PC-9 (cell line): ENCODE measurements at regions not wholly inside any gene's neighbourhood (a gene's known extent, or its start where the extent isn't known, plus 50 kb on each side); places are given as distances from the start of the nearest gene placed in this dataset.

Experiments used
- BruUV-seq: library from RNA; stranded (reverse); fragments of 400-500 nt; replicated peaks from 2 replicates; lab custom pipeline; 2021; lab: Mats Ljungman, UMichigan
- CTCF ChIA-PET: fragments of 300-600 bp; sonication (Branson Sonifier 250); formaldehyde crosslinking; loops from one replicate; lab custom pipeline; 2022; ENCODE audit warnings: antibody characterized with exemption; lab: Charles Lee
- POLR2A ChIA-PET: fragments of 300-600 bp; sonication (Branson Sonifier 250); formaldehyde crosslinking; loops from one replicate; lab custom pipeline; 2022; ENCODE audit warnings: antibody characterized with exemption; ENCODE audit not compliant: unreplicated experiment; lab: Charles Lee
- DNase-seq, 2 experiments: peaks; one replicate each; pipeline versions ENCODE4 v3.0.0 to v3.0.0-alpha.2; 2015 to 2022; ENCODE audit warnings: mixed read lengths in 1 of 2
- H2AFZ ChIP-seq: fragments of 200-600 bp; sonication (generic); 2 replicates; pipeline ENCODE4 v1.8.1; 2017; ENCODE audit warnings: antibody characterized with exemption
- H3F3A ChIP-seq: fragments of 200-600 bp; sonication (generic); 2 replicates; pipeline ENCODE4 v1.8.1; 2017; ENCODE audit warnings: antibody characterized with exemption, mild to moderate bottlenecking, low read depth; ENCODE audit not compliant: insufficient read depth
- H3K27ac ChIP-seq: fragments of 200-600 bp; sonication (generic); 2 replicates; pipeline ENCODE4 v1.6.1; 2016; ENCODE audit warnings: mixed run types
- H3K27me3 ChIP-seq: fragments of 200-600 bp; sonication (generic); 2 replicates; pipeline ENCODE4 v1.6.1; 2016; ENCODE audit warnings: low read depth, mixed run types; ENCODE audit not compliant: insufficient read depth
- H3K36me3 ChIP-seq: fragments of 200-600 bp; sonication (generic); 2 replicates; pipeline ENCODE4 v1.6.1; 2016; ENCODE audit warnings: low read depth, mixed run types
- H3K4me1 ChIP-seq: fragments of 200-600 bp; sonication (generic); replicated peaks from 2 replicates; pipeline ENCODE4 v1.6.1; 2016; ENCODE audit warnings: mixed run types; ENCODE audit not compliant: insufficient read depth
- H3K4me2 ChIP-seq: fragments of 200-600 bp; sonication (generic); 2 replicates; pipeline ENCODE4 v1.6.1; 2017; ENCODE audit warnings: mixed run types
- H3K4me3 ChIP-seq: fragments of 200-600 bp; sonication (generic); 2 replicates; pipeline ENCODE4 v1.6.1; 2016; ENCODE audit warnings: mixed run types
- H3K79me2 ChIP-seq: fragments of 200-600 bp; sonication (generic); 2 replicates; pipeline ENCODE4 v1.6.1; 2017; ENCODE audit warnings: low read depth, mixed run types
- H3K9me2 ChIP-seq: fragments of 200-600 bp; sonication (generic); 2 replicates; pipeline ENCODE4 v1.8.1; 2017; ENCODE audit warnings: mild to moderate bottlenecking; ENCODE audit not compliant: insufficient read depth
- H3K9me3 ChIP-seq: fragments of 200-600 bp; sonication (generic); 2 replicates; pipeline ENCODE4 v1.8.1; 2016; ENCODE audit warnings: low read depth; ENCODE audit not compliant: insufficient read depth
- H4K20me1 ChIP-seq: fragments of 200-600 bp; sonication (generic); 2 replicates; pipeline ENCODE4 v1.8.1; 2017; ENCODE audit not compliant: insufficient read depth
- EZH2 ChIP-seq: fragments of 200-600 bp; sonication (generic); IDR thresholded peaks from 2 replicates; pipeline ENCODE4 v1.8.0; 2017; ENCODE audit warnings: antibody characterized with exemption, low read depth
- intact Hi-C: fragments of 100-400 bp; cut with micrococcal nuclease; formaldehyde crosslinking; loops from one replicate; pipeline ENCODE4 v1.10.0; 2022; ENCODE audit not compliant: unreplicated experiment
- TF ChIP-seq, protein P1 (sequence below): fragments of 200-600 bp; sonication (generic); conservative IDR thresholded peaks from 2 replicates; pipeline ENCODE4 v1.6.1; 2017; ENCODE audit warnings: mixed run types, antibody characterized with exemption, mild to moderate bottlenecking, moderate library complexity

DNA sequence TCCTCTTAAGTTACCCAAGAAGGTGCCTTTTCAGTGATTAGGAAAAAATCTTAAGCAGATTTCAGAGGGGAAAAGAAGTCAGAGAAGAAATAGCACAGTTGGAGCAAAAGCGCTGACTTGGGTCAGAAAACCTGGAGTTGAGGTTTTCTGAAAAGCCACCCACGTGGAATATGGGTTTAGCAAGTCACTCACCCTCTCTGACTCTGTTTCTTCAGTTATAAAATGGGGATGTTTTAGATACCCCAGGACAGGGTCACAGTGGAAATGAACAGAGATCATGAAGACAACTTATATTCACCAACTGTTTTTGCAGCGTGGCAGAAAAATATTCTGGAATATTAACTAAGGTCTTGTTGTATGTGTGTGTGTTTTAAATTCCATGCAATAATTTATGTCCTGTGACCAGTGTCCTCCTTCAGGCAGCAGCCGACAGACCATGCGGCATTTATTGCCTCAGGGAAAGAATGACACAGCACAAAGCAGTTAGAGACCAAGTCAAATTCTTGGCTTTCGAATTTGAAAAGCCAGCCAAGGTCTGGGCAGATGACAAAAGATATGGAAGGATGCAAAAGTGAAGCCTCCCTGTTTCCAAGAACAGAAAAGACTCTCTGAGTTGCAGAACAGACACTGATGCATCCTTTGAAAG is 119.9 kb downstream of the MIAT start:
- H3F3A ChIP-seq, result no peaks in the 10 kb centered on the region
- ChIA-PET POLR2A (no interaction called here), CTCF (no interaction called here)
- H3K79me2 ChIP-seq, result no peaks in the 10 kb centered on the region
- no peak overlapping the region for H3K4me2 ChIP-seq
- no peak overlapping the region for H2AFZ ChIP-seq
- H3K36me3 ChIP-seq, result no peaks in the 10 kb centered on the region
- peaks cover 7% of the 10 kb centered on the region for H3K4me1 ChIP-seq
- H3K27me3 ChIP-seq, result no peaks in the 10 kb centered on the region
- no peaks in the 10 kb centered on the region for H3K9me3 ChIP-seq
- H3K4me3 ChIP-seq, result no peak overlapping the region
- no peaks in the 10 kb centered on the region for H3K9me2 ChIP-seq
- H3K27ac ChIP-seq, result no peak overlapping the region
- TF ChIP-seq, protein P1, sequence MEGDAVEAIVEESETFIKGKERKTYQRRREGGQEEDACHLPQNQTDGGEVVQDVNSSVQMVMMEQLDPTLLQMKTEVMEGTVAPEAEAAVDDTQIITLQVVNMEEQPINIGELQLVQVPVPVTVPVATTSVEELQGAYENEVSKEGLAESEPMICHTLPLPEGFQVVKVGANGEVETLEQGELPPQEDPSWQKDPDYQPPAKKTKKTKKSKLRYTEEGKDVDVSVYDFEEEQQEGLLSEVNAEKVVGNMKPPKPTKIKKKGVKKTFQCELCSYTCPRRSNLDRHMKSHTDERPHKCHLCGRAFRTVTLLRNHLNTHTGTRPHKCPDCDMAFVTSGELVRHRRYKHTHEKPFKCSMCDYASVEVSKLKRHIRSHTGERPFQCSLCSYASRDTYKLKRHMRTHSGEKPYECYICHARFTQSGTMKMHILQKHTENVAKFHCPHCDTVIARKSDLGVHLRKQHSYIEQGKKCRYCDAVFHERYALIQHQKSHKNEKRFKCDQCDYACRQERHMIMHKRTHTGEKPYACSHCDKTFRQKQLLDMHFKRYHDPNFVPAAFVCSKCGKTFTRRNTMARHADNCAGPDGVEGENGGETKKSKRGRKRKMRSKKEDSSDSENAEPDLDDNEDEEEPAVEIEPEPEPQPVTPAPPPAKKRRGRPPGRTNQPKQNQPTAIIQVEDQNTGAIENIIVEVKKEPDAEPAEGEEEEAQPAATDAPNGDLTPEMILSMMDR, result no peak
- no peak for TF ChIP-seq EZH2
- DNase-seq, result peak in 1 of 2 experiments; percentile 12
- no TSS peak for BruUV-seq
- intact Hi-C loops, result no loop called here
- H4K20me1 ChIP-seq, result no peaks in the 10 kb centered on the region

DNA sequence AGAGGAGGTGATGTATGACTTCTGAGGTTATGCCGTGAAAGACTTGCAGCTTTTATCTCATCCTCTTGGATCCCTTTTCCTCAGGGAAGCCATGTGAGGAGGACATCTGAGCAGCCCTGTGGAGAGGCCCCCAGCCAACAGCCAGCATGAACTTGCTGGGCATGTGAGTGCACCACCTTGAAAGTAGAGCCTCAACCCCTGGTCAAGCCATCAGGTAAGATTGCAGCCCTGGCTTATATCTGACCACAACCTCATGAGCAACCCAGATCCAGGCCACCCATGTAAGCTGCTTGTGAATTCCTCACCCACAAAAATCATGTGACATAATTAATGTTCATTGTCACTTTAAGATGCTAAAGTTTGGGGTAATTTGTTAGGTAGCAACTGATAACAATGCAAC is 121.0 kb downstream of the MIAT start:
- Histone ChIP-seq H3K27ac (no peak overlapping the region), H3K9me3 (no peaks in the 10 kb centered on the region), H2AFZ (no peak overlapping the region), H3K4me2 (no peak overlapping the region), H3F3A (no peaks in the 10 kb centered on the region), H3K36me3 (no peaks in the 10 kb centered on the region), H3K79me2 (no peaks in the 10 kb centered on the region), H3K4me1 (peaks cover 7% of the 10 kb centered on the region), H3K27me3 (no peaks in the 10 kb centered on the region), H3K4me3 (no peak overlapping the region), H3K9me2 (no peaks in the 10 kb centered on the region), H4K20me1 (no peaks in the 10 kb centered on the region)
- CTCF ChIA-PET, result no interaction called here
- DNase-seq, result no peak
- TF ChIP-seq EZH2, result no peak
- TF ChIP-seq, protein P1, result no peak
- intact Hi-C loops, result no loop called here
- POLR2A ChIA-PET, result no interaction called here
- BruUV-seq, result no TSS peak

DNA sequence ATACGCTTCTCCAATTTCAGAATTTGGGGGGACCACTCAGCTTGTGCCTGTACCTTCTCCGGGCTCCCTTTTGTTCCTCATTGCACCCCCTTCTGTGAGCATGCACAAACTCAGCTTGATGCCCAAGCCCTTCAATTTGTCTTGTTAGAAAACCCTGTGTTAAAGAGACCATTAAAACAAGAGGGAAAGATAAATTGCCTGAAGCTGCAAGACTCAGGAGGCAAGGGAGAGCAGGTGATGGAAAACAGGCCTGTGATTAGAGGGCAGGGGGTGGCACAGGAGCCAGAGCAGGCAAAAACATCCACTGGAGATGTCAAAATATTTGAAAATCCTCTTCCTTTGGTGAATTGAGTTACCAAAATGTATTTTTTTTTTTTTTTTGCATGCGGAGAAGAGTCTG is 121.7 kb downstream of the MIAT start:
- BruUV-seq, result no TSS peak
- Histone ChIP-seq H3K27ac (no peak overlapping the region), H3K9me3 (no peaks in the 10 kb centered on the region), H3K4me3 (no peak overlapping the region), H3F3A (no peaks in the 10 kb centered on the region), H3K79me2 (no peaks in the 10 kb centered on the region), H4K20me1 (no peaks in the 10 kb centered on the region), H3K36me3 (no peaks in the 10 kb centered on the region), H3K4me1 (peaks cover 7% of the 10 kb centered on the region), H3K9me2 (no peaks in the 10 kb centered on the region), H3K4me2 (no peak overlapping the region), H3K27me3 (no peaks in the 10 kb centered on the region), H2AFZ (no peak overlapping the region)
- no peak for DNase-seq
- ChIA-PET POLR2A (no interaction called here), CTCF (no interaction called here)
- intact Hi-C loops, result no loop called here
- no peak for TF ChIP-seq EZH2
- TF ChIP-seq, protein P1, result no peak
